HEK293 (cell line): ENCODE measurements at regions not wholly inside any gene's neighbourhood (a gene's known extent, or its start where the extent isn't known, plus 50 kb on each side); places are given as distances from the start of the nearest gene placed in this dataset.

Experiments used
- BCL11A ChIP-seq: fragments of 450-650 bp; formaldehyde crosslinking; IDR thresholded peaks from 2 replicates; pipeline ENCODE4 v1.5.1; 2016; ENCODE audit warnings: low read depth, missing biosample characterization, missing genetic modification characterization
- PATZ1 ChIP-seq: fragments of 450-650 bp; formaldehyde crosslinking; IDR thresholded peaks from 2 replicates; pipeline ENCODE4 v1.5.1; 2016; ENCODE audit warnings: missing biosample characterization, missing genetic modification characterization
- PRDM1 ChIP-seq: fragments of 450-650 bp; formaldehyde crosslinking; IDR thresholded peaks from 2 replicates; pipeline ENCODE4; 2016; ENCODE audit warnings: missing biosample characterization, missing genetic modification characterization
- PRDM4 ChIP-seq: fragments of 450-650 bp; formaldehyde crosslinking; IDR thresholded peaks from 2 replicates; pipeline ENCODE4 v1.5.1; 2017; ENCODE audit warnings: missing biosample characterization, missing genetic modification characterization
- ZNF112 ChIP-seq: fragments of 450-650 bp; formaldehyde crosslinking; IDR thresholded peaks from 2 replicates; pipeline ENCODE4 v1.5.0; 2017; ENCODE audit warnings: missing biosample characterization, missing genetic modification characterization
- ZNF138 ChIP-seq: fragments of 450-650 bp; formaldehyde crosslinking; IDR thresholded peaks from 2 replicates; pipeline ENCODE4 v1.5.1; 2016; ENCODE audit warnings: missing biosample characterization, missing genetic modification characterization, borderline replicate concordance
- ZNF155 ChIP-seq: fragments of 450-650 bp; formaldehyde crosslinking; IDR thresholded peaks from 2 replicates; pipeline ENCODE4 v1.5.1; 2016; ENCODE audit warnings: missing biosample characterization, missing genetic modification characterization
- ZNF211 ChIP-seq: fragments of 450-650 bp; formaldehyde crosslinking; IDR thresholded peaks from 2 replicates; pipeline ENCODE4 v1.5.1; 2016; ENCODE audit warnings: low read depth, missing biosample characterization, missing genetic modification characterization
- ZNF529 ChIP-seq: fragments of 450-650 bp; formaldehyde crosslinking; IDR thresholded peaks from 2 replicates; pipeline ENCODE4 v1.5.1; 2017; ENCODE audit warnings: missing genetic modification characterization, missing biosample characterization; ENCODE audit not compliant: insufficient replicate concordance
- ZNF654 ChIP-seq: fragments of 450-650 bp; formaldehyde crosslinking; IDR thresholded peaks from 2 replicates; pipeline ENCODE4 v1.5.1; 2016; ENCODE audit warnings: low read depth, missing biosample characterization, missing genetic modification characterization
- TF ChIP-seq, protein P1 (sequence below): fragments of 450-650 bp; formaldehyde crosslinking; IDR thresholded peaks from 2 replicates; pipeline ENCODE4 v1.5.1; 2016; ENCODE audit warnings: missing biosample characterization, missing genetic modification characterization
- TF ChIP-seq, protein P2 (sequence below): fragments of 450-650 bp; IDR thresholded peaks from 2 replicates; pipeline ENCODE4 v1.5.1; 2018; ENCODE audit warnings: missing biosample characterization, mild to moderate bottlenecking, missing genetic modification characterization

GRCh38 chr10:21343087-21343486 lies 182.4 kb downstream of the SKIDA1 start:
- TF ChIP-seq ZNF529 (tag by site-specific recombination) (no peak), ZNF155 (no peak), ZNF211 (tag by site-specific recombination) (no peak), PRDM1 (tag by site-specific recombination) (no peak), ZNF654 (no peak), ZNF112 (tag by site-specific recombination) (no peak), PRDM4 (tag by site-specific recombination) (no peak), BCL11A (tag by site-specific recombination) (no peak), PATZ1 (tag by site-specific recombination) (no peak), ZNF138 (tag by site-specific recombination) (no peak)
- TF ChIP-seq, protein P1, sequence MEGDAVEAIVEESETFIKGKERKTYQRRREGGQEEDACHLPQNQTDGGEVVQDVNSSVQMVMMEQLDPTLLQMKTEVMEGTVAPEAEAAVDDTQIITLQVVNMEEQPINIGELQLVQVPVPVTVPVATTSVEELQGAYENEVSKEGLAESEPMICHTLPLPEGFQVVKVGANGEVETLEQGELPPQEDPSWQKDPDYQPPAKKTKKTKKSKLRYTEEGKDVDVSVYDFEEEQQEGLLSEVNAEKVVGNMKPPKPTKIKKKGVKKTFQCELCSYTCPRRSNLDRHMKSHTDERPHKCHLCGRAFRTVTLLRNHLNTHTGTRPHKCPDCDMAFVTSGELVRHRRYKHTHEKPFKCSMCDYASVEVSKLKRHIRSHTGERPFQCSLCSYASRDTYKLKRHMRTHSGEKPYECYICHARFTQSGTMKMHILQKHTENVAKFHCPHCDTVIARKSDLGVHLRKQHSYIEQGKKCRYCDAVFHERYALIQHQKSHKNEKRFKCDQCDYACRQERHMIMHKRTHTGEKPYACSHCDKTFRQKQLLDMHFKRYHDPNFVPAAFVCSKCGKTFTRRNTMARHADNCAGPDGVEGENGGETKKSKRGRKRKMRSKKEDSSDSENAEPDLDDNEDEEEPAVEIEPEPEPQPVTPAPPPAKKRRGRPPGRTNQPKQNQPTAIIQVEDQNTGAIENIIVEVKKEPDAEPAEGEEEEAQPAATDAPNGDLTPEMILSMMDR (tag by site-specific recombination), result no peak
- TF ChIP-seq, protein P2, sequence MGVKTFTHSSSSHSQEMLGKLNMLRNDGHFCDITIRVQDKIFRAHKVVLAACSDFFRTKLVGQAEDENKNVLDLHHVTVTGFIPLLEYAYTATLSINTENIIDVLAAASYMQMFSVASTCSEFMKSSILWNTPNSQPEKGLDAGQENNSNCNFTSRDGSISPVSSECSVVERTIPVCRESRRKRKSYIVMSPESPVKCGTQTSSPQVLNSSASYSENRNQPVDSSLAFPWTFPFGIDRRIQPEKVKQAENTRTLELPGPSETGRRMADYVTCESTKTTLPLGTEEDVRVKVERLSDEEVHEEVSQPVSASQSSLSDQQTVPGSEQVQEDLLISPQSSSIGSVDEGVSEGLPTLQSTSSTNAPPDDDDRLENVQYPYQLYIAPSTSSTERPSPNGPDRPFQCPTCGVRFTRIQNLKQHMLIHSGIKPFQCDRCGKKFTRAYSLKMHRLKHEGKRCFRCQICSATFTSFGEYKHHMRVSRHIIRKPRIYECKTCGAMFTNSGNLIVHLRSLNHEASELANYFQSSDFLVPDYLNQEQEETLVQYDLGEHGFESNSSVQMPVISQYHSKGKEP (tag by site-specific recombination), result no peak
